K562 (cell line): ENCODE measurements at regions not wholly inside any gene's neighbourhood (a gene's known extent, or its start where the extent isn't known, plus 50 kb on each side); places are given as distances from the start of the nearest gene placed in this dataset.

ENCODE experiments used
- ATAC-seq: fragments of 200-7000 bp; cut with Tn5 transposase; 3 replicates; pipeline ENCODE4 v1.9.1; 2020; ENCODE audit warnings: moderate library complexity
- BruUV-seq: library from RNA; stranded (reverse); fragments of 400-500 nt; replicated peaks from 2 replicates; lab custom pipeline; 2021; lab: Mats Ljungman, UMichigan
- CTCF ChIA-PET: fragments of 300-600 bp; formaldehyde crosslinking; extraction: SDS; loops from one replicate; lab custom pipeline; 2021; ENCODE audit warnings: low intra/inter-chr PET ratio; lab: Yijun Ruan, JAX
- POLR2A ChIA-PET: fragments of 300-600, 350-650 bp; sonication (Branson Sonifier 250); formaldehyde crosslinking; extraction: SDS; loops from one replicate; lab custom pipeline; 2021; ENCODE audit warnings: antibody characterized with exemption, inconsistent platforms; lab: Yijun Ruan, JAX
- DNase-seq, 4 experiments: peaks; one replicate each; pipeline versions ENCODE4 v3.0.0 to v3.0.0-alpha.2; 2011 to 2018; ENCODE audit warnings: low spot score in 3 of 4, mixed read lengths in 3 of 4; ENCODE audit errors: extremely low read depth in 1 of 4
- FAIRE-seq: peaks from 2 replicates; lab custom pipeline; 2011; peaks lifted over from hg19 to GRCh38; lab: Jason Lieb, UNC
- H2AFZ ChIP-seq: 2 replicates; pipeline ENCODE4 v1.6.0; 2011; ENCODE audit warnings: low read depth, low read length, control low read depth, inconsistent platforms
- H3K27ac ChIP-seq: fragments of 200-600 bp; 3 replicates; pipeline ENCODE4 v1.8.0; 2011; ENCODE audit warnings: low read depth, mild to moderate bottlenecking, control low read depth, inconsistent platforms, low read length, moderate library complexity, mixed read lengths; ENCODE audit errors: extremely low read depth
- H3K27me3 ChIP-seq, 2 experiments: fragments of 300-600 bp in 1 of 2; 2 replicates in 1 of 2; 3 replicates in 1 of 2; pipeline versions ENCODE4 v1.6.0 to v1.8.0; 2011; ENCODE audit warnings: inconsistent platforms in 2 of 2, low read length in 2 of 2, mild to moderate bottlenecking in 1 of 2, mixed read lengths in 1 of 2, moderate library complexity in 1 of 2; ENCODE audit not compliant: control insufficient read depth in 2 of 2, insufficient read depth in 2 of 2
- H3K36me3 ChIP-seq: fragments of 300-600 bp; 3 replicates; pipeline ENCODE4 v1.8.0; 2011; ENCODE audit warnings: mild to moderate bottlenecking, low read length, inconsistent platforms; ENCODE audit not compliant: control insufficient read depth, insufficient read depth
- H3K4me1 ChIP-seq, 2 experiments: fragments of 200-600 bp in 1 of 2; replicated peaks in 1 of 2; 2 replicates in 1 of 2; 3 replicates in 1 of 2; pipeline versions ENCODE4 v1.5.1 to v1.8.0; 2011; ENCODE audit warnings: inconsistent platforms in 2 of 2, low read length in 2 of 2, mild to moderate bottlenecking in 1 of 2, mixed read lengths in 1 of 2, moderate library complexity in 1 of 2; ENCODE audit not compliant: control insufficient read depth in 2 of 2, insufficient read depth in 2 of 2
- H3K4me2 ChIP-seq: 2 replicates; pipeline ENCODE4 v1.6.1; 2011; ENCODE audit warnings: low read length, control low read depth, inconsistent platforms, mixed read lengths; ENCODE audit not compliant: insufficient read depth
- H3K4me3 ChIP-seq: fragments of 200-600 bp; sonication (generic), shearing (Covaris generic); 2 replicates; pipeline ENCODE4 v1.5.1; 2016; ENCODE audit warnings: control low read depth, inconsistent platforms
- H3K79me2 ChIP-seq: fragments of 200-600 bp; 3 replicates; pipeline ENCODE4 v1.8.0; 2011; ENCODE audit warnings: low read length, inconsistent platforms; ENCODE audit not compliant: control insufficient read depth, insufficient read depth
- H3K9ac ChIP-seq, 2 experiments: 2 replicates each; pipeline versions ENCODE4 v1.6.0 to v1.6.1; 2011; ENCODE audit warnings: low read depth in 2 of 2, low read length in 2 of 2, control low read depth in 1 of 2, inconsistent platforms in 1 of 2, mild to moderate bottlenecking in 1 of 2, mixed read lengths in 1 of 2; ENCODE audit not compliant: insufficient read depth in 1 of 2
- H3K9me1 ChIP-seq: one replicate; pipeline ENCODE4 v1.6.0; 2011; ENCODE audit warnings: inconsistent platforms, mild to moderate bottlenecking, low read length, moderate library complexity; ENCODE audit not compliant: control insufficient read depth, insufficient read depth
- H3K9me3 ChIP-seq: replicated peaks from 2 replicates; pipeline ENCODE4 v1.5.1; 2011; ENCODE audit warnings: low read depth, low read length, inconsistent platforms; ENCODE audit not compliant: control insufficient read depth, insufficient read depth
- H4K20me1 ChIP-seq: replicated peaks from 2 replicates; pipeline ENCODE4 v1.6.1; 2011; ENCODE audit warnings: low read length, inconsistent platforms, mixed read lengths; ENCODE audit not compliant: control insufficient read depth, insufficient read depth
- MAFF ChIP-seq: IDR thresholded peaks from 2 replicates; pipeline ENCODE4 v1.6.1; 2012; ENCODE audit warnings: low read length, improper control_type of control experiment
- SMAD4 ChIP-seq: fragments of 250-450 bp; sonication (Bioruptor Pico); conservative IDR thresholded peaks from 2 replicates; pipeline ENCODE4 v1.8.0; 2021; ENCODE audit warnings: inconsistent platforms, mild to moderate bottlenecking, moderate library complexity
- UBTF ChIP-seq, 2 experiments: IDR thresholded peaks; 2 replicates each; pipeline ENCODE4 v1.6.1; 2012; ENCODE audit warnings: improper control_type of control experiment in 2 of 2, low read depth in 2 of 2, low read length in 2 of 2, borderline replicate concordance in 1 of 2
- ZNF175 ChIP-seq: fragments of 200-800 bp; sonication (Bioruptor generic); IDR thresholded peaks from 2 replicates; pipeline ENCODE4 v1.6.1; 2016; ENCODE audit warnings: low read depth, mild to moderate bottlenecking, missing genetic modification characterization, missing compliant biosample characterization
- ZNF3 ChIP-seq: fragments of 250-450 bp; sonication (Bioruptor Pico); IDR thresholded peaks from 2 replicates; pipeline ENCODE4 v1.5.0; 2021; ENCODE audit warnings: mild to moderate bottlenecking, moderate library complexity
- ZZZ3 ChIP-seq: fragments of 450-650 bp; IDR thresholded peaks from 2 replicates; pipeline ENCODE4 v1.6.1; 2016; ENCODE audit warnings: antibody characterized with exemption, mild to moderate bottlenecking, moderate library complexity
- WGBS: fragments of 100-300 bp; shearing (Covaris generic); methylation state at CpG from one replicate; pipeline ENCODE4 v1.1.6; 2016; ENCODE audit warnings: low coverage, mixed read lengths; ENCODE audit not compliant: insufficient coverage; ENCODE audit errors: missing lambda C conversion rate; 5-methylcytosine and 5-hydroxymethylcytosine counted together
- in situ Hi-C: fragments of 300-500 bp; cut with MboI; formaldehyde crosslinking; loops from 4 replicates; pipeline ENCODE4 v1.15.0; 2018; ENCODE audit warnings: inconsistent platforms, mixed read lengths
- intact Hi-C: fragments of 100-400 bp; cut with micrococcal nuclease; formaldehyde crosslinking; loops from 2 replicates; pipeline ENCODE4 v1.14.2; 2022
- TF ChIP-seq, protein P1 (sequence below): fragments of 450-650 bp; formaldehyde crosslinking; IDR thresholded peaks from 2 replicates; pipeline ENCODE4 v1.4.0; 2022; ENCODE audit warnings: mild to moderate bottlenecking, moderate library complexity

GRCh38 chr13:58598241-58598640, 966.7 kb downstream of the PCDH17 start:
- CTCF ChIA-PET, result no interaction called here
- H3K4me3 ChIP-seq, result no peak overlapping the region
- intact Hi-C loops, result no loop called here
- no peaks in the 10 kb centered on the region; the same call in 1 of the 2 replicates for H3K9me3 ChIP-seq
- no peak overlapping the region for H3K4me2 ChIP-seq
- H3K36me3 ChIP-seq, result no peaks in the 10 kb centered on the region
- no TSS peak for BruUV-seq
- H3K27me3 ChIP-seq, result no peaks in the 10 kb centered on the region
- no peak overlapping the region for H3K9ac ChIP-seq
- TF ChIP-seq, protein P1, sequence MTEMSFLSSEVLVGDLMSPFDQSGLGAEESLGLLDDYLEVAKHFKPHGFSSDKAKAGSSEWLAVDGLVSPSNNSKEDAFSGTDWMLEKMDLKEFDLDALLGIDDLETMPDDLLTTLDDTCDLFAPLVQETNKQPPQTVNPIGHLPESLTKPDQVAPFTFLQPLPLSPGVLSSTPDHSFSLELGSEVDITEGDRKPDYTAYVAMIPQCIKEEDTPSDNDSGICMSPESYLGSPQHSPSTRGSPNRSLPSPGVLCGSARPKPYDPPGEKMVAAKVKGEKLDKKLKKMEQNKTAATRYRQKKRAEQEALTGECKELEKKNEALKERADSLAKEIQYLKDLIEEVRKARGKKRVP (CRISPR knock-in tag), result no peak
- TF ChIP-seq SMAD4 (no peak), ZZZ3 (no peak), MAFF (no peak), ZNF175 (no peak), ZNF3 (CRISPR knock-in tag) (no peak), UBTF (IDR thresholded peaks at IDR 0.05; ENCODE audit: borderline replicate concordance in 1 of 2, low read depth in 2 of 2, low read length in 2 of 2) (no peak)
- TF ChIP-seq, all 486 proteins: peak for 0
- DNase-seq (no peak), FAIRE-seq (no peak), ATAC-seq (no peak)
- POLR2A ChIA-PET, result no interaction called here
- no peaks in the 10 kb centered on the region for H3K4me1 ChIP-seq
- H4K20me1 ChIP-seq, result no peaks in the 10 kb centered on the region
- H3K79me2 ChIP-seq, result no peaks in the 10 kb centered on the region
- in situ Hi-C loops, result no loop called here
- WGBS, result 0% methylated on average over 2 of the region's 2 CpGs
- H3K9me1 ChIP-seq, result no peaks in the 10 kb centered on the region
- H2AFZ ChIP-seq, result no peak overlapping the region
- no peak overlapping the region for H3K27ac ChIP-seq
